ENCODE measurements at regions not wholly inside any gene's neighbourhood (a gene's known extent, or its start where the extent isn't known, plus 50 kb on each side); places are given as distances from the start of the nearest gene placed in this dataset.

- no peak for TF ChIP-seq KLF13 (CRISPR knock-in tag; IDR thresholded peaks at IDR 0.05)
- TF ChIP-seq PCBP1 (IDR thresholded peaks at IDR 0.05; ENCODE audit: borderline replicate concordance, low read depth, low read length) = no peak
- TF ChIP-seq, protein P1, sequence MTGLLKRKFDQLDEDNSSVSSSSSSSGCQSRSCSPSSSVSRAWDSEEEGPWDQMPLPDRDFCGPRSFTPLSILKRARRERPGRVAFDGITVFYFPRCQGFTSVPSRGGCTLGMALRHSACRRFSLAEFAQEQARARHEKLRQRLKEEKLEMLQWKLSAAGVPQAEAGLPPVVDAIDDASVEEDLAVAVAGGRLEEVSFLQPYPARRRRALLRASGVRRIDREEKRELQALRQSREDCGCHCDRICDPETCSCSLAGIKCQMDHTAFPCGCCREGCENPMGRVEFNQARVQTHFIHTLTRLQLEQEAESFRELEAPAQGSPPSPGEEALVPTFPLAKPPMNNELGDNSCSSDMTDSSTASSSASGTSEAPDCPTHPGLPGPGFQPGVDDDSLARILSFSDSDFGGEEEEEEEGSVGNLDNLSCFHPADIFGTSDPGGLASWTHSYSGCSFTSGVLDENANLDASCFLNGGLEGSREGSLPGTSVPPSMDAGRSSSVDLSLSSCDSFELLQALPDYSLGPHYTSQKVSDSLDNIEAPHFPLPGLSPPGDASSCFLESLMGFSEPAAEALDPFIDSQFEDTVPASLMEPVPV (CRISPR knock-in tag; IDR thresholded peaks at IDR 0.05) = no peak
- no peak for TF ChIP-seq ATF4 (CRISPR knock-in tag; IDR thresholded peaks at IDR 0.05)
- TF ChIP-seq ZNF275 (CRISPR knock-in tag; IDR thresholded peaks at IDR 0.05; ENCODE audit: borderline replicate concordance) = no peak
- TF ChIP-seq, protein P2, sequence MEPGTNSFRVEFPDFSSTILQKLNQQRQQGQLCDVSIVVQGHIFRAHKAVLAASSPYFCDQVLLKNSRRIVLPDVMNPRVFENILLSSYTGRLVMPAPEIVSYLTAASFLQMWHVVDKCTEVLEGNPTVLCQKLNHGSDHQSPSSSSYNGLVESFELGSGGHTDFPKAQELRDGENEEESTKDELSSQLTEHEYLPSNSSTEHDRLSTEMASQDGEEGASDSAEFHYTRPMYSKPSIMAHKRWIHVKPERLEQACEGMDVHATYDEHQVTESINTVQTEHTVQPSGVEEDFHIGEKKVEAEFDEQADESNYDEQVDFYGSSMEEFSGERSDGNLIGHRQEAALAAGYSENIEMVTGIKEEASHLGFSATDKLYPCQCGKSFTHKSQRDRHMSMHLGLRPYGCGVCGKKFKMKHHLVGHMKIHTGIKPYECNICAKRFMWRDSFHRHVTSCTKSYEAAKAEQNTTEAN (CRISPR knock-in tag; conservative IDR thresholded peaks at IDR 0.05) = no peak
- no peak for TF ChIP-seq REPIN1 (CRISPR knock-in tag; IDR thresholded peaks at IDR 0.05; ENCODE audit: borderline replicate concordance, low read depth)
- TF ChIP-seq ASH2L (IDR thresholded peaks at IDR 0.05; ENCODE audit: insufficient read length, low read depth, low read length) = no peak
- TF ChIP-seq, protein P3, sequence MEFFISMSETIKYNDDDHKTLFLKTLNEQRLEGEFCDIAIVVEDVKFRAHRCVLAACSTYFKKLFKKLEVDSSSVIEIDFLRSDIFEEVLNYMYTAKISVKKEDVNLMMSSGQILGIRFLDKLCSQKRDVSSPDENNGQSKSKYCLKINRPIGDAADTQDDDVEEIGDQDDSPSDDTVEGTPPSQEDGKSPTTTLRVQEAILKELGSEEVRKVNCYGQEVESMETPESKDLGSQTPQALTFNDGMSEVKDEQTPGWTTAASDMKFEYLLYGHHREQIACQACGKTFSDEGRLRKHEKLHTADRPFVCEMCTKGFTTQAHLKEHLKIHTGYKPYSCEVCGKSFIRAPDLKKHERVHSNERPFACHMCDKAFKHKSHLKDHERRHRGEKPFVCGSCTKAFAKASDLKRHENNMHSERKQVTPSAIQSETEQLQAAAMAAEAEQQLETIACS (CRISPR knock-in tag; IDR thresholded peaks at IDR 0.05) = no peak
- no peak for TF ChIP-seq ZNF264 (CRISPR knock-in tag; IDR thresholded peaks at IDR 0.05)
- no peak for TF ChIP-seq ZNF567 (CRISPR knock-in tag; IDR thresholded peaks at IDR 0.05; ENCODE audit: borderline replicate concordance)
- no peak for TF ChIP-seq PRPF4 (IDR thresholded peaks at IDR 0.05; ENCODE audit: low read depth, low read length, poor library complexity, severe bottlenecking)
- TF ChIP-seq GATAD2A (CRISPR knock-in tag; IDR thresholded peaks at IDR 0.05) = no peak
- no peak for TF ChIP-seq ZSCAN5A (CRISPR knock-in tag; IDR thresholded peaks at IDR 0.05; ENCODE audit: borderline replicate concordance)
- TF ChIP-seq, protein P4, sequence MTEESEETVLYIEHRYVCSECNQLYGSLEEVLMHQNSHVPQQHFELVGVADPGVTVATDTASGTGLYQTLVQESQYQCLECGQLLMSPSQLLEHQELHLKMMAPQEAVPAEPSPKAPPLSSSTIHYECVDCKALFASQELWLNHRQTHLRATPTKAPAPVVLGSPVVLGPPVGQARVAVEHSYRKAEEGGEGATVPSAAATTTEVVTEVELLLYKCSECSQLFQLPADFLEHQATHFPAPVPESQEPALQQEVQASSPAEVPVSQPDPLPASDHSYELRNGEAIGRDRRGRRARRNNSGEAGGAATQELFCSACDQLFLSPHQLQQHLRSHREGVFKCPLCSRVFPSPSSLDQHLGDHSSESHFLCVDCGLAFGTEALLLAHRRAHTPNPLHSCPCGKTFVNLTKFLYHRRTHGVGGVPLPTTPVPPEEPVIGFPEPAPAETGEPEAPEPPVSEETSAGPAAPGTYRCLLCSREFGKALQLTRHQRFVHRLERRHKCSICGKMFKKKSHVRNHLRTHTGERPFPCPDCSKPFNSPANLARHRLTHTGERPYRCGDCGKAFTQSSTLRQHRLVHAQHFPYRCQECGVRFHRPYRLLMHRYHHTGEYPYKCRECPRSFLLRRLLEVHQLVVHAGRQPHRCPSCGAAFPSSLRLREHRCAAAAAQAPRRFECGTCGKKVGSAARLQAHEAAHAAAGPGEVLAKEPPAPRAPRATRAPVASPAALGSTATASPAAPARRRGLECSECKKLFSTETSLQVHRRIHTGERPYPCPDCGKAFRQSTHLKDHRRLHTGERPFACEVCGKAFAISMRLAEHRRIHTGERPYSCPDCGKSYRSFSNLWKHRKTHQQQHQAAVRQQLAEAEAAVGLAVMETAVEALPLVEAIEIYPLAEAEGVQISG (CRISPR knock-in tag; IDR thresholded peaks at IDR 0.05) = no peak
- TF ChIP-seq TBP (CRISPR knock-in tag; IDR thresholded peaks at IDR 0.05) = no peak
Measured at GRCh38 chr4:38233727-38234480, 273.7 kb downstream of the PTTG2 start (continued).
